GM19395 (cell line): ENCODE measurements at regions not wholly inside any gene's neighbourhood (a gene's known extent, or its start where the extent isn't known, plus 50 kb on each side); places are given as distances from the start of the nearest gene placed in this dataset.
"Not testable (repeated sequence)": the region's sequence is repeated elsewhere in the genome, so short reads cannot be mapped to it uniquely, and the experiment has no call there.

ENCODE experiments used
- ATAC-seq: cut with Tn5 transposase; IDR thresholded peaks from one replicate; pipeline ENCODE4 v1.9.1; 2021; ENCODE audit warnings: mild to moderate bottlenecking, moderate library complexity; ENCODE audit not compliant: unreplicated experiment

GRCh38 chr4:97437998-97438705 lies 705.1 kb downstream of the STPG2 start:
- not testable (repeated sequence) for ATAC-seq

DNA sequence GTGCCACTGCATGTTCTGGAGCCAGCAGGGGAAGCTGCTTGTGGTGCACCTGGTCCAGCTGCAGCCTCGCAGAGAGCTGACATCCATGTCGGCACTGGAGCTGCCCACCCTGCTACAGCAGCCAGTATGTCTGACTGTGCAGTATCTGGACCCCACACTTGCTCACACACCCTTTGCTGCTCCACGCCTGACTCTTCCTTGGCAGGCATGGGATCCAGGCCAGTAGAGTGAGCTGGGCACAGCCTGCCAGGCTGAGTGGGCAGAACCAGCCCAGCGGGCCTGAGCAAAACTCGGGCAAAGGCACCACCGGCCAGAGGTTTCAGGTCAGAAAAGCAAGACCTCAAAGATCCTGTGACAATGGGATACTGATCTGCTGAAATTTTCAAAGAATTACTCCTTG lies 690.1 kb downstream of the STPG2 start:
- no peak for ATAC-seq

DNA sequence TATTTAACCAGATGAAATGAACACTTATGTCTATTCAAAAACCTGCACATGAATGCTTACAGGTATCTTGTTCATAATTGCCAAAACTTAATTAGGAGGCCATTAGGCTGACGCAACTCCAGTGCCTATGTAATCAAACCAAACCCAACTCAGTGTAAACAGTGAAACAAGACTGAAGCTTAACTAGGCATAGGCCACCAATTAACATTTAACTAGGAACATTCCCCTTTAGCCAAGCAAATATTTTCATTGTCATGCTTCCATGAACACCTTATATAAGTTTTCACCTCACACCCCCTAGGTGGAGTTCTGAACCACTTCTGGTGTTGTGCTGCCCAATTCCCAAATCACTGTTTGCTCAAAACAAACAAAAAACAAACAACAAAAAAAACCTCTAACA lies 686.0 kb downstream of the STPG2 start:
- no peak for ATAC-seq

- no peak for ATAC-seq
Observed at GRCh38 chr4:97468272-97468671, 675.0 kb downstream of the STPG2 start.

DNA sequence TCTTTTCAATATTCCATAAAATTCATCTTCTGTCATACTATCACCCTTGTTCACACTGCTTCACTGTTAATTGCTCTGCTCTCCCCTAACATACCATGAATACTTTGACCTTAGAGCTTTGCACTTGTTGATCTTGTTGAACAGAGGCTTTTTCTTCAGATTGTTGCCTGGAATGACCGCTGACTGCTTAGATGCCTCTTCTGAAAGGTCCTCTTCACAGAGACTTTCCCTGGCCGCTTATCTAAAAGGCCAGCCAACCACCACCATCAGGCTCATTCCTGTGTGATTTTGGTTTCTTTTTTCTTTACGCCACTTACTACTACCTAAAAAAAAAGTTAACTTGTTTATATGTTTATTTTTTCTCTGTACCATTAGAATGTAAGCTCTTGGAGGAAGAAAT lies 667.7 kb downstream of the STPG2 start:
- no peak for ATAC-seq

DNA sequence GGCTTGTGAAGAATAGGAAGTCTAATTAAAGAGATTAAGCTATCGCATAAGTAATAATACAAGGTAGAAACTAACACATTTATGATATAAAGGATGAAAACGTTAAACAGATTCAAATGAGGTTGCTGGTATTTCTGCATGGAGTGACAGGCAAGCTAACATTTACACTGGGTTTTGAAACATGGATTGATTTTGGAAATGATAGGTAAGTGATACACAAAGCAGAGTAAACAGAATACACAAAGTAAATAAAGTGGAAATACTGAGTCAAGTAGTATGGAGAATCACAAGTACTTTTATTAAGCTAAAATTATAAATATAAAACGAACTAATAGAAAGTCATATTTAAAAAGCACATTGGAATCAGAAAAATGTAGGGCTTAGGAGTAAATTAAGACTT lies 665.3 kb downstream of the STPG2 start:
- ATAC-seq = no peak

DNA sequence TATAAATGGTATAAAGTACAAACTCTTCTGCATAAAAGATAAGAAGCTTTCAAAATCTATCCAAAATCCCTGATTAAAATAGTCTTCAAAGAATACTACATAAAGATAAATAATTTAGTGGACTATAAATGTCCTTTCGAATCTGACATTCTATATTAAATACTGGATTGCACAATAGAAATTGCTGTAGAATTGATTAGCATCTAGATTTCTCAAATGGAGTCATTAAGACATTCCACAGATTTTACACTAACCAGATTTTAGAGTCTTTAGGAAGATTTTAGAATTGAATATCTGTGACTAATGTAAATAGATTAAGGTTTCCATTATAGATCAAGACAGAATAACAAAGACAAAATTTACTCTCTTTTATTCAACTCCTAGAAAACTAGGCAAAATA lies 663.9 kb downstream of the STPG2 start:
- ATAC-seq = no peak

- ATAC-seq = no peak
Observed at GRCh38 chr4:97491856-97492255, 651.4 kb downstream of the STPG2 start.

GRCh38 chr4:97493815-97494518 lies 649.3 kb downstream of the STPG2 start:
- no peak for ATAC-seq

GRCh38 chr4:97496298-97496873 lies 646.9 kb downstream of the STPG2 start:
- no peak for ATAC-seq

- no peak for ATAC-seq
Observed at GRCh38 chr4:97498875-97499274, 644.4 kb downstream of the STPG2 start.

DNA sequence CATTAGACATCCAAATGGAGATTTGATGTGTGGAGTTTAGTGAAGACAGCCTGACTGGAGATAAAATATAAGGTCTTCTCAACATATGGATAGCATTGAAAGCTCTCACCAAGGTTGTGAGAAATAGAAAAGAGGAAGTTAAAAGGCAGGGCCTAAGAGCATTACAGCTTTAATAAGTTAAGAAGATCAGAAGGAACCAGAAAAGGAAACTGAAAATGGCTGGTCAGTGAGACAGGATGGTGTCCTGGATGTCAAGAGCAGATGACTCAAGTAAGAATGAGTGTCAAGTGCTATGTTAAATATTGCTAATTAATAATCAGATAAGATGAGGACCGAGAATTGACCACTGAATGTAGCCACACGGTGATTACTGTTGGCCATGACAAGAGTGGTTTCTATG lies 642.9 kb downstream of the STPG2 start:
- ATAC-seq = peak; percentile 99

- no peak for ATAC-seq
Observed at GRCh38 chr4:97504713-97505112, 638.6 kb downstream of the STPG2 start.

DNA sequence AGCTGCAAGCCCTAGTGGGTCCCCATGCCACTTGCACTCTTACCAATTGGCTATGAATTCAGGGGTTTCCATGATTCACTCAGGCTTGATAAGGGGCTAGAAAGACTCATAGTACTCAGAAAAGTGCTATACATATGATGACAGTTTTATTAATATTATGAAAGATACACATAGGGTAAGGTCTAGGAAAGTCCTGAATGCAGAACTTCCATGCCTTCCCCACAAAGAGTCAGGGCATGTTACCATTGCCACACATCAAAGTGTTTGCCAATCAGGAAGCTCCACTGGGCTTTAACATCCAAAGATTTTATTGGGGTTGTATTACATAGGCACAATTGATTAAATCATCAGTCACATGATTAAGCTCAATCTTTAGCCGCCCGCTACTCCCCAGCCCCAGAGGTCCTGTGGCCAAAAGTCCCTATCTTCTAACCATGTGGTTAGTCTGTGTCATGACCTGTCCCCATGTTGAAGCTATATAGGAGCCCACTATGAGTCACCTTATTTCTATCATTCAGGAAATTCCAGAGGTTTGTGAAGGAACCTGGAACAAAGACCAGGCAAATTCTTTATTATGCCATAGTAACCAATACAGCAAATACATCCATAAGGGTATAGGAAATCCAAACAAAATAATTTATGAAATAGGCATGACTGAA lies 635.6 kb downstream of the STPG2 start:
- ATAC-seq = no peak
